BJ (cell line): ENCODE measurements at regions not wholly inside any gene's neighbourhood (a gene's known extent, or its start where the extent isn't known, plus 50 kb on each side); places are given as distances from the start of the nearest gene placed in this dataset.

Source experiments
- CTCF ChIA-PET: fragments of 350-600 bp; formaldehyde crosslinking; extraction: SDS; loops from one replicate; lab custom pipeline; 2021; ENCODE audit warnings: antibody characterized with exemption, inconsistent platforms; lab: Yijun Ruan, JAX
- POLR2A ChIA-PET: fragments of 300-600 bp; sonication (Branson Sonifier 250); formaldehyde crosslinking; extraction: SDS; loops from one replicate; lab custom pipeline; 2021; ENCODE audit warnings: antibody characterized with exemption; lab: Charles Lee
- DNase-seq: peaks from one replicate; pipeline ENCODE4 v3.0.0-alpha.2; 2011; ENCODE audit warnings: low read depth
- H3K27me3 ChIP-seq: 2 replicates; pipeline ENCODE4 v1.6.0; 2011; ENCODE audit warnings: low read length; ENCODE audit not compliant: control insufficient read depth, insufficient read depth
- H3K36me3 ChIP-seq: 2 replicates; pipeline ENCODE4 v1.5.1; 2011; ENCODE audit warnings: low read length; ENCODE audit not compliant: control insufficient read depth, insufficient read depth
- H3K4me3 ChIP-seq: 2 replicates; pipeline ENCODE4 v1.5.1; 2011; ENCODE audit warnings: low read depth, mild to moderate bottlenecking, control low read depth, low read length
- TF ChIP-seq, protein P1 (sequence below): IDR thresholded peaks from 2 replicates; pipeline ENCODE4 v1.5.1; 2011; ENCODE audit warnings: low read depth, mild to moderate bottlenecking, control low read depth, inconsistent platforms, low read length, moderate library complexity; ENCODE audit not compliant: insufficient read depth

DNA sequence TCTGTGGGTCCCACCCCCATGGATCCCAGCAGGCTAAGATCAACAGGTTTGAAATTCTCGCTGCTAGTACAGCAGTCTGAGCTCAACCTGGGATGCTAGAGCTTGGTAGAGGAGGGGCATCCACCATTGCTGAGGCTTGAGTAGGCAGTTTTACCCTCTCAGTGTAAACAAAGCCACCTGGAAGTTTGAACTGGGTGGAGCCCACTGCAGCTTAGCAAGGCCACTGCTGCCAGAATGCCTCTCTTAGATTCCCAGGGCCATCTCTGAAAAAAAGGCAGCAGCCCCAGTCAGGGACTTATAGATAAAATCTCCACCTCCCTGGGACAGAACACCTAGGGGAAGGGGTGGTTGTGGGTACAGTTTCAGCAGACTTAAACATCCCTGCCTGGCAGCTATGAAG, 190.0 kb upstream of the CACNA2D1 start:
- TF ChIP-seq, protein P1, sequence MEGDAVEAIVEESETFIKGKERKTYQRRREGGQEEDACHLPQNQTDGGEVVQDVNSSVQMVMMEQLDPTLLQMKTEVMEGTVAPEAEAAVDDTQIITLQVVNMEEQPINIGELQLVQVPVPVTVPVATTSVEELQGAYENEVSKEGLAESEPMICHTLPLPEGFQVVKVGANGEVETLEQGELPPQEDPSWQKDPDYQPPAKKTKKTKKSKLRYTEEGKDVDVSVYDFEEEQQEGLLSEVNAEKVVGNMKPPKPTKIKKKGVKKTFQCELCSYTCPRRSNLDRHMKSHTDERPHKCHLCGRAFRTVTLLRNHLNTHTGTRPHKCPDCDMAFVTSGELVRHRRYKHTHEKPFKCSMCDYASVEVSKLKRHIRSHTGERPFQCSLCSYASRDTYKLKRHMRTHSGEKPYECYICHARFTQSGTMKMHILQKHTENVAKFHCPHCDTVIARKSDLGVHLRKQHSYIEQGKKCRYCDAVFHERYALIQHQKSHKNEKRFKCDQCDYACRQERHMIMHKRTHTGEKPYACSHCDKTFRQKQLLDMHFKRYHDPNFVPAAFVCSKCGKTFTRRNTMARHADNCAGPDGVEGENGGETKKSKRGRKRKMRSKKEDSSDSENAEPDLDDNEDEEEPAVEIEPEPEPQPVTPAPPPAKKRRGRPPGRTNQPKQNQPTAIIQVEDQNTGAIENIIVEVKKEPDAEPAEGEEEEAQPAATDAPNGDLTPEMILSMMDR: no peak
- POLR2A ChIA-PET: no interaction called here

DNA sequence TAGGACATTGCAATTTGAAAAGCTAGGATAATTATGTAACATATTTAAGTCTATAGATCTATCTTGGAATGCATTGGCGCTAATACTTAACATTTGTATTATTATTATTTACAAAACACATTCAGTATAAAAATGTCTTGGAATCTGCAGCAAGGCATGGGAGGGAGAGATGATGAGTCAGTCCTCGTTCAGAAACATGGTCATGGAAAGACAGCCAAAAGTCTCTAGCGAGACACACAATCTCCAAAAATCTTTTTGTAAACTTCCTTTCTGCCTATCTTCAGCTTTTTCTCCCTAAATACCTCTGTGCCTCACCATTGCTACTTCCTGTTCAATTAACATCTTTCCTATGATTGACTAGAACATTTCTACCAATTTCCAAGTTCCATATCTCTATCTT, 188.4 kb upstream of the CACNA2D1 start:
- CTCF ChIA-PET: interaction anchor here (1.7 kb wide), 1 partner anchor 8 kb away, joined by 3 read pairs; no protein-coding TSS in a partner anchor
- DNase-seq: no peak
- no peaks in the 10 kb centered on the region; the same call in 1 of the 2 replicates for H3K27me3 ChIP-seq
- H3K4me3 ChIP-seq: no peak overlapping the region
- TF ChIP-seq, protein P1: no peak
- POLR2A ChIA-PET: no interaction called here
- H3K36me3 ChIP-seq: no peaks in the 10 kb centered on the region

More for the DNA sequence above, 190.0 kb upstream of the CACNA2D1 start:
- no peak for DNase-seq
- CTCF ChIA-PET: interaction anchor here (0.9 to 1.7 kb wide), 2 partner anchors 10 to 11 kb away, joined by 3 read pairs; no protein-coding TSS in a partner anchor
- H3K4me3 ChIP-seq: no peak overlapping the region
- no peaks in the 10 kb centered on the region; the same call in 1 of the 2 replicates for H3K27me3 ChIP-seq
- no peaks in the 10 kb centered on the region for H3K36me3 ChIP-seq

DNA sequence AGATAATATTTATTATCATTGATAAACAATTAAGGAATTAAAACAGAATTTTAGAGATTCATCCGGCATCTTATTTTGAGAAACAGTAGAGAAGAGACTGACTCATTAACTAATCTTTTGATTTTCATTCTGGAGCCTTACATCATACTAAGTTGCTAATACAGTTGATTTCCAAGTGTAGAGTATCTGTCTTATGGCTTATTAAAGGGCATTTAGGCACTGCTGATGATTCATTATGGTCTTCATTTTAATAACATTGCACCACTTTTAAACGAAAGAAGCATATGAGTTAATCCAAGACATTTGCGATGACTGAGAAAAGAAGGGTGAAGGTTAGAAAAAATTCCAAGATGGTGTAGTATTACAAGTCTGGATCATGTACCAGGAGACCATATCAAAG, 186.0 kb upstream of the CACNA2D1 start:
- Histone ChIP-seq H3K27me3 (no peaks in the 10 kb centered on the region; the same call in 1 of the 2 replicates), H3K4me3 (no peak overlapping the region), H3K36me3 (no peaks in the 10 kb centered on the region)
- DNase-seq: no peak
- TF ChIP-seq, protein P1: no peak
- CTCF ChIA-PET: no interaction called here
- POLR2A ChIA-PET: no interaction called here

- Histone ChIP-seq H3K36me3 (no peaks in the 10 kb centered on the region), H3K27me3 (no peaks in the 10 kb centered on the region), H3K4me3 (no peak overlapping the region)
- DNase-seq: no peak
- TF ChIP-seq, protein P1: no peak
- ChIA-PET POLR2A (no interaction called here), CTCF (no interaction called here)
These were observed 181.8 kb upstream of the CACNA2D1 start for GRCh38 chr7:82625377-82625776.

GRCh38 chr7:82624965-82625364, 181.4 kb upstream of the CACNA2D1 start:
- POLR2A ChIA-PET: no interaction called here
- CTCF ChIA-PET: interaction anchor here (1.4 kb wide), 1 partner anchor 52 kb away, joined by 3 read pairs; no protein-coding TSS in a partner anchor
- no peak overlapping the region for H3K4me3 ChIP-seq
- TF ChIP-seq, protein P1: no peak
- no peaks in the 10 kb centered on the region for H3K36me3 ChIP-seq
- no peaks in the 10 kb centered on the region for H3K27me3 ChIP-seq
- no peak for DNase-seq
